ENCODE measurements at regions not wholly inside any gene's neighbourhood (a gene's known extent, or its start where the extent isn't known, plus 50 kb on each side); places are given as distances from the start of the nearest gene placed in this dataset.

DNA sequence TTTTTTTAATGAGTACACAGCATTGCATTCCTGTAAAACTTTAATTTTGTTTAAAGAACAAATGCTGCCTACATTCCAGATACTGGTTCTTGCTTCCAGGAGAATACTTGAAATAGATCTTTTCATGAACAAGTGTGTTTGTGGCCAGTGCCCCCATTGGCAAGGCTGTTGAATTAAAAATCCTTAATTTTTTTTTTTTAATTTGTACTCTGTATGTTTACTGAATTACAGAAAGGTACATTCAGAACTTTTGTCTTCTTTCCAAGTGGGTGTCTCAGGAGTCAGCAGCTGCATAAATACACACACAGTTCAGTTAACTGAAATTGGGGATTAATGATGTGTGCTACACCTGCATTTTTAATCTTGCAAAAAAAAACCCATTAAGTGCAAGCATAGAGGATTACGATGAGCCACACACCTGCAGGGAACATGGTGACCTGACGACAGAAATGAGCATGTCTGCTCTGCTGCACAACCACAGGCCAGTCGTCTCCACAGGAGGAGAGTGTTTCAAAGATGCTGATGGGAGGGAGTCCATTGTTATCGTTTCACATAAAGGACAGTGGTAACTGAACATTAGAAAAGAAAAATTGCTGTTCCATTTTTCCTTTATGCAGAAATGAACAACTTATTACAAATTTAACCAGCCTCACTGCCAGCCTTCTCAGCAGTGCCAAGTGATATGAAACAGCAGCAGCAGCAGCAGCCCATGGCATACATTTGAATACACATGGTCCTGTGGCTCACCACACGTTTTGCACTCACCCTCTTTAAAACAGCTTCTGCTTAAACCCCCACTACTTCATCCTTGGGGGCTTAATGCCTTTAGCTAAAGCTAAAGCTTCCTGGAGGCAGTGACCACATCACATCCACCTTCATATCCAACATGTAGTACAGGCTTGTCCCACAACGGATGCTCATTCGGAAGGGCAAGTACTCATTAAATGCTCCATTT, 72.3 kb upstream of the RFC3 start:
- no peaks in the 10 kb centered on the region for H3K27me3 Mint-ChIP-seq (ENCODE audit: low read depth)
- ATAC-seq (no peak), DNase-seq (no peak)
- H3K36me3 Mint-ChIP-seq (ENCODE audit: low read depth): no peaks in the 10 kb centered on the region
- peaks cover 15% of the 10 kb centered on the region for H3K4me1 Mint-ChIP-seq (ENCODE audit: low read depth)
- no peak overlapping the region for H3K27ac Mint-ChIP-seq
- ChIA-PET CTCF (no interaction called here), POLR2A (no interaction called here)
- no peaks in the 10 kb centered on the region for H3K9me3 Mint-ChIP-seq (ENCODE audit: insufficient read depth)
- H3K4me3 Mint-ChIP-seq: no peak overlapping the region

DNA sequence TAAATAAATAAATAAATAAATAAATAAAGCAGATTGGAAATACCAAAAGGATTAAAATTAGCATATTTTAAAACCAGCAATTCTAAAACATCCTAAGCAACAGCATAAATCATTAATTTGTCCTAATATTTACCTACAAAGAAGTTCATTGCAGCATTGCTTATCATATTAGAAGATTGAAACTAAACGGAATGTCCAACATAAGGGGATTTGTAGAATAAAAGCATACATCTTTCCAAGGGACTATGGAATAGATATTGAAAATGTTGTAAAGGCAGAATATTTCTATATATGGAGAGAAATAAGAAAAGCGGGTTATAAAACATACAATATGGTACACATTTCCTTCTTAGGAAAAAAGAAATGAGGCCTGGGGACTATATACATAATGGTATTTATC, 71.1 kb upstream of the RFC3 start:
- H3K9me3 Mint-ChIP-seq (ENCODE audit: insufficient read depth): no peaks in the 10 kb centered on the region
- ATAC-seq: no peak

DNA sequence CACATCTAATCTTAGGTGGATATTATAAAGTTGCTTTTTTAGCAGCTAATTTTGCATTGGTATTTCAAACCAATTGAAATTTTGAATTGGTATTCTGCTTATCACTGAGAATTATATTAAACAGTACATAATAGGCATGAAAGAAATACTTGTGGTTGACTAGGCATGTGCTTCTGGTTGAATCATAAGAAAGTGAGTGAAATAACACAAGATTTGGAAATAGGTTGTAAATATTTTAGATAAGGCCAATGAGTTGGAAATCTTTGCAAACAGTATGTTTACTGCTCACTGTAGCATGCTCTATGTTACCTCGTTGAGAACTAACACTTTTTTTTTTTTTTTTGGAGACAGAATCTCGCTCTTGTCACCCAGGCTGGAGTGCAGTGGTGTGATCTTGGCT, 66.8 kb upstream of the RFC3 start:
- peaks cover 5% of the 10 kb centered on the region for H3K27me3 Mint-ChIP-seq (ENCODE audit: low read depth)
- H3K4me3 Mint-ChIP-seq: no peak overlapping the region
- no peaks in the 10 kb centered on the region for H3K36me3 Mint-ChIP-seq (ENCODE audit: low read depth)
- POLR2A ChIA-PET: no interaction called here
- no peak overlapping the region for H3K27ac Mint-ChIP-seq
- no peaks in the 10 kb centered on the region for H3K9me3 Mint-ChIP-seq (ENCODE audit: insufficient read depth)
- no peak for DNase-seq
- no peak for ATAC-seq
- H3K4me1 Mint-ChIP-seq (ENCODE audit: low read depth): no peaks in the 10 kb centered on the region
- CTCF ChIA-PET: no interaction called here

More for the DNA sequence above, 71.1 kb upstream of the RFC3 start:
- Mint-ChIP-seq H3K4me1 (ENCODE audit: low read depth) (peaks cover 15% of the 10 kb centered on the region), H3K27me3 (ENCODE audit: low read depth) (no peaks in the 10 kb centered on the region), H3K36me3 (ENCODE audit: low read depth) (no peaks in the 10 kb centered on the region), H3K4me3 (no peak overlapping the region), H3K27ac (no peak overlapping the region)
- ChIA-PET CTCF (no interaction called here), POLR2A (no interaction called here)
- no peak for DNase-seq

DNA sequence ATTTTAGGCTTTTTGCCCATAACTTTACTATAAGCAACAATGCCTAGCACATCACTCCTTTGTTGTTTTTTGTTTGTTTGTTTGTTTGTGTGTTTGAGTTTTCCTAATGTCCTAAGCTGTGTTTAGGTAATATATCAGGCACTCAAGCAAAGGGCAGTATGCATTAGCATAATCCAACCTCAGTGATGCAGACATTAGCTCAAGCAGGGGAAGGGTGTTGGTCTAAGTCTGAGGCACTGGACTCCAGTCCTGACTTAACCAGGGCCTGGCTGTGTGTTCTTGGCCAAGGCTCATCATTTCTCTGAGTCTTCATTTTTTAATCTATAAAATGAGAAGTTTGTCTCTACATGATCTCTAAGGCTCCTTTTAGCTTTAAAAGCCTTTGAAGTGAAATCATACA, 65.9 kb upstream of the RFC3 start:
- Mint-ChIP-seq H3K9me3 (ENCODE audit: insufficient read depth) (no peaks in the 10 kb centered on the region), H3K27ac (no peak overlapping the region), H3K4me1 (ENCODE audit: low read depth) (no peaks in the 10 kb centered on the region), H3K4me3 (no peak overlapping the region), H3K27me3 (ENCODE audit: low read depth) (peaks cover 5% of the 10 kb centered on the region), H3K36me3 (ENCODE audit: low read depth) (no peaks in the 10 kb centered on the region)
- DNase-seq (no peak), ATAC-seq (no peak)
- ChIA-PET POLR2A (no interaction called here), CTCF (interaction anchor here (0.8 kb wide), 1 partner anchor 810 kb away, joined by 3 read pairs; no protein-coding TSS in a partner anchor)

DNA sequence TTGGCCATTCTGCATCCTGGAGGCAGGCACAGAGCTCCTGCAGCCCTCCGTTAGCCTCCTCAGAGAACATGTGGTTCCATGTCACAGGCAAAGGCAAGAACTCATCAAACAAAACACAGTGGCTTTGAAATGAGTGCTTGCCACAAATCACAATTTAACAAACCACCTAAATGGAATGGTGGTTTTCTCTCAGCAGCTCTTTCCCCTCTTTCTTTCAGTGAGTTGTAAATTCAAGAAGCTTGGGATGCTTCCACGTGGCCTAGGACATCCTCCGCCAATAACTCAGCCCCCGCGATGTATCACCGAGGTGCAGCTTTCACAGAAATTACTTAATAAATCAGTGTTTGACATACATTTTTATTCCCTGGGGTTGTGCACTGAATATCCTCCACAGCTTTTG, 65.4 kb upstream of the RFC3 start:
- no peaks in the 10 kb centered on the region for H3K9me3 Mint-ChIP-seq (ENCODE audit: insufficient read depth)
- no peak overlapping the region for H3K27ac Mint-ChIP-seq
- ChIA-PET CTCF (interaction anchor here (0.8 kb wide), 1 partner anchor 811 kb away, joined by 3 read pairs; no protein-coding TSS in a partner anchor), POLR2A (no interaction called here)
- H3K36me3 Mint-ChIP-seq (ENCODE audit: low read depth): no peaks in the 10 kb centered on the region
- no peak for DNase-seq
- no peak overlapping the region for H3K4me3 Mint-ChIP-seq
- peaks cover 5% of the 10 kb centered on the region for H3K27me3 Mint-ChIP-seq (ENCODE audit: low read depth)
- no peak for ATAC-seq
- no peaks in the 10 kb centered on the region for H3K4me1 Mint-ChIP-seq (ENCODE audit: low read depth)

DNA sequence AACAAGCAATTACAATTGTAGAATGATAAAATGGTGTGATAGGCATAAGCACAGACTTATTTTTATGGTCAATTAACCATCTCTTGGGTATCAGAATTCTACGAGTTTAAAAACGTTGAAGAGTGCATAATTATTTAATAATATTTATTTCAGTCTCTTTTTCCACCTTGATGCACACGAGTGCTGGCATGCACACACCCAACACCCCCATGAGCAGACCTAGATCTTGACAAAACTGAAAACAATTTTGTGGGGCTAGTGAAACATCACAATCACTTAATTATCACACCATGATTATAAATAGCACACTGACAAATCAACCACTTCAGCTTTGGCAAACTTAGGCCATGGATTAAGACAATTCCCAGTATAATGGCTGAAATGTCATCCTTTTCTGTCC, 61.0 kb upstream of the RFC3 start:
- no peak overlapping the region for H3K27ac Mint-ChIP-seq
- no peaks in the 10 kb centered on the region for H3K36me3 Mint-ChIP-seq (ENCODE audit: low read depth)
- H3K4me3 Mint-ChIP-seq: no peak overlapping the region
- ChIA-PET POLR2A (no interaction called here), CTCF (interaction anchor here (1.0 kb wide), 1 partner anchor 17 kb away, joined by 3 read pairs; no protein-coding TSS in a partner anchor)
- peaks cover 5% of the 10 kb centered on the region for H3K27me3 Mint-ChIP-seq (ENCODE audit: low read depth)
- DNase-seq: no peak
- H3K4me1 Mint-ChIP-seq (ENCODE audit: low read depth): no peaks in the 10 kb centered on the region
- ATAC-seq: no peak
- no peaks in the 10 kb centered on the region for H3K9me3 Mint-ChIP-seq (ENCODE audit: insufficient read depth)

DNA sequence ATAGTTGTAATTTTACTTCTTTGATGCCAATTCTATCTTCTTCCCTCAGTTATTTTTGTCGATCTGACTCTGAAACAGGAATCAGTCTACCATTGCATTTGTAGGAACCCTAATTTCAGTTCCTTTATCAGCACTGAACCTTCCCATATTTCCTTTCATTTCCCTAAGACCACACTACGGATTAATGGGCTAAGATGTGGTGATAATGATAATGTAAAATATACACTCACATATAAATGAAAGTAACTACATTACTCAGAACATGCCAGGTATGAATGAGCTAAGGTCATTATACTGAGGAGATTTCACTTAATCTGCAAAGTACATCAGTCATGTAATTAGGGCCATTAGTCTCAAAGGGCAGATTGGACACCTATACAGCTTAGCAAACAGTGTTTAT, 60.2 kb upstream of the RFC3 start:
- POLR2A ChIA-PET: no interaction called here
- CTCF ChIA-PET: interaction anchor here (1.0 kb wide), 1 partner anchor 16 kb away, joined by 3 read pairs; no protein-coding TSS in a partner anchor
- Mint-ChIP-seq H3K4me3 (no peak overlapping the region), H3K36me3 (ENCODE audit: low read depth) (no peaks in the 10 kb centered on the region), H3K27ac (no peak overlapping the region), H3K4me1 (ENCODE audit: low read depth) (no peaks in the 10 kb centered on the region), H3K27me3 (ENCODE audit: low read depth) (peaks cover 2% of the 10 kb centered on the region), H3K9me3 (ENCODE audit: insufficient read depth) (no peaks in the 10 kb centered on the region)
- ATAC-seq (no peak), DNase-seq (no peak)

DNA sequence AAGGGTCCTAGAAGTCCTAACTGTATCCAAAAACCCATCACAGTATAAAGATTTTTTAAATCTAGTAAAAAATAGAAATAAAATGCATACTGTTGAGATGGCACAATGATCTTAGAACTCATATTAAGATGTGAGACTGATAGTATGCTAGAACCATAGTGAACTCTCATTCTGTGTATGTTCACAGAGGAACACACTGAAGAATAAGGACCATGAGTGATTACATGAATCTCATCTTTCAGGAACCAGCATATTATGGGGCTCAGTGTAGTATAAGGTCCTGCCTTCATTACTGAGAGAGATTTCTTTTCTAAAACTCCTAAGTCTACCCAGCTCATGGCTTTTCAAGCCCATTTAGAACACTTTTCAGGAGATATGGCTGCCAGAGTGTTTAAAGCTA, 59.8 kb upstream of the RFC3 start:
- Mint-ChIP-seq H3K9me3 (ENCODE audit: insufficient read depth) (no peaks in the 10 kb centered on the region), H3K27me3 (ENCODE audit: low read depth) (no peaks in the 10 kb centered on the region), H3K36me3 (ENCODE audit: low read depth) (no peaks in the 10 kb centered on the region), H3K4me3 (no peak overlapping the region), H3K27ac (no peak overlapping the region), H3K4me1 (ENCODE audit: low read depth) (no peaks in the 10 kb centered on the region)
- CTCF ChIA-PET: interaction anchor here (1.0 kb wide), 1 partner anchor 16 kb away, joined by 3 read pairs; no protein-coding TSS in a partner anchor
- ATAC-seq: no peak
- POLR2A ChIA-PET: no interaction called here
- no peak for DNase-seq

DNA sequence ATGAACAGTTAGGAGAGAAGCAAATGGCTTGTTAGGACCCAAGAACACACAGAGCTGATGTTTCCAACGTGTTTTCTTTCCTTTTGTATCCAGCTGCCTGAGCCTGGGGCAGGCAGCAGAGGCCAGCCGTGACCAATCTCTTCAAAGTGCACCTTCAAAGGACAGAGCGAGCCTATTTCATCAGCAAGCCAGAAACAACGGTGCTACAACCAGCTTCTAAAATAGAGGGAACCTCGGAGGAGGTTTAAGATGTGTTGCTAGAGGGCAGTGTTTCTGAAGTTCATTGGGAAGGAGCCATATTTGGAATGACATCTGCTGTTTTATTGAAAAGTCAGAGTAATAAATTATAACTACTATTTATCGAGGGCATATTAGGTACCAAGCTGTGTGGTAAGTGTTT, 56.2 kb upstream of the RFC3 start:
- Mint-ChIP-seq H3K9me3 (ENCODE audit: insufficient read depth) (no peaks in the 10 kb centered on the region), H3K4me3 (no peak overlapping the region), H3K27ac (no peak overlapping the region), H3K4me1 (ENCODE audit: low read depth) (no peaks in the 10 kb centered on the region), H3K36me3 (ENCODE audit: low read depth) (no peaks in the 10 kb centered on the region), H3K27me3 (ENCODE audit: low read depth) (peaks cover 2% of the 10 kb centered on the region)
- ChIA-PET CTCF (no interaction called here), POLR2A (no interaction called here)
- no peak for DNase-seq
- no peak for ATAC-seq

DNA sequence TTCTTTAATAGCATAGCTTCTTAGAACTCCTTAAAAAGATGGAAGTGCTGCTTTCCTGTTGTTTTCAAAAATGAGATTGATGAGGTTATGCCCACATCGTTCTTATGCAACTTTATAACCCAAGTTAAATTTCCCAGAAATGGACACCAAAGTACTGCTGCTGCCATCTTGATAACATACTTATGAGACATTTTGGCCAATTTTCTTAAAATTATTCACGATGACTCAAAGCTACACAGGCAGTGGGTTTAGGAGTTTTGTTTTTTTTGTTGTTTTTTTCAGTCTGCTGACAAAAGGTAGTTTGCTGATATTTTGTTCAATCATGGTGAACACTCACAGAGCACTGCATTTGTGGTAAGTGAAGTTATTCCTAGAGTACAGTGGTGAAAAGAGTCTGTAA, 54.9 kb upstream of the RFC3 start:
- ATAC-seq (no peak), DNase-seq (no peak)
- H3K36me3 Mint-ChIP-seq (ENCODE audit: low read depth): no peaks in the 10 kb centered on the region
- CTCF ChIA-PET: no interaction called here
- H3K4me3 Mint-ChIP-seq: no peak overlapping the region
- no peaks in the 10 kb centered on the region for H3K4me1 Mint-ChIP-seq (ENCODE audit: low read depth)
- H3K27me3 Mint-ChIP-seq (ENCODE audit: low read depth): peaks cover 2% of the 10 kb centered on the region
- no peaks in the 10 kb centered on the region for H3K9me3 Mint-ChIP-seq (ENCODE audit: insufficient read depth)
- no peak overlapping the region for H3K27ac Mint-ChIP-seq
- POLR2A ChIA-PET: no interaction called here

DNA sequence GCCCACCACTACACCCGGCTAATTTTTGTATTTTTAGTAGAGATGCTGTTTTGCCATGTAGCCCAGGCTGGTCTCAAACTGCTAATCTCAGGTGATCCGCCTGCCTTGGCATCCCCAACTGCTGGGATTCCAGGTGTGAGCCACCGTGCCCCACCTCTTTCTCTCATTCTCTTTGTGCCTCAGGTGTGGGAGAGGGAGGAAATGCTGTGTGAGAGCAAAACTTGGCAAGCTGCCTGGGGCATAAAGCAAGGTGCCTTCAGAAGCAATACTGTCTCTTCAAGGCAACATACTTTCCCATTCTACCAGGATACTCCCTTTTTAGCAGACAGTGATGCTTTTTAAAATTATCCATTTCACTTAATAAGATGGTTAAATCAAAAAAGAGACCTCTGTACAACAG, 53.2 kb upstream of the RFC3 start:
- Mint-ChIP-seq H3K4me1 (ENCODE audit: low read depth) (no peaks in the 10 kb centered on the region), H3K4me3 (no peak overlapping the region), H3K27ac (no peak overlapping the region), H3K27me3 (ENCODE audit: low read depth) (peaks cover 2% of the 10 kb centered on the region), H3K36me3 (ENCODE audit: low read depth) (no peaks in the 10 kb centered on the region), H3K9me3 (ENCODE audit: insufficient read depth) (no peaks in the 10 kb centered on the region)
- CTCF ChIA-PET: no interaction called here
- no peak for DNase-seq
- POLR2A ChIA-PET: no interaction called here
- no peak for ATAC-seq

DNA sequence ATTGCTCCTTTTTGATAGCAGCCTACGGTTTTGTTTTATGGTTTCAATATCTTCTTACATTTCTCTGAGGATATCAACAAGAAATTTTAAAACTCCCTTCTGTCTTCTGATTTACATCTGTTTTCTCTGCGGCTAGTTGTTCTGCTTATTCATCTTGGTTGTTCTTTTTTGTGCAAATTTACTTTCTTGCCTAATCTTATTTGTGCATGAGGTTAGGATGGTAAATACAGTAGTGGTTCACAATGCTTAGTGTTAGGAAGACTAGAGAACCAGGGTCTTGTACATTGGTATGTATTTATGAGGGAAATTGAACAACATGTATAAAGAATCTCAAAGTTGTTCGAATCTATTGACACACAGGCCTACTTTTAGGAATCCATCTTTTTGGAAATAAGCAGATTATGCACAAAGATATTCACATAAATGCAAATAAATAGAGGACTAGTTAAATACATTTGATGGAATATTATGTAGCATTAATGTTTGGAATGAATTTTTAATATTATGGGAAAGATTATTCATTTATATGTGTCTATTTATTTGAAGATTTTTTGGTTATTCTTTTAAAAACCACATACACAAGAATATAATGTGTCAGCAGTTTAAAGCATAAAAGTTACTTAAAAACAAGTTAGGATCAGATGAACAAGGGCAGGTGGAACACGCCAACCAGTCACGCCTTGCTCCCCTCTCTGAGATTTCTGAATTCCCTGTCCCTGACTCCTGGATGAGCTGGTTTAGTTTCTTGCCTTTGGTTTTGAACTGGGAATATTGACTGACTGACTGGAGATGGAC, 51.4 kb upstream of the RFC3 start:
- POLR2A ChIA-PET: no interaction called here
- no peak overlapping the region for H3K27ac Mint-ChIP-seq
- H3K27me3 Mint-ChIP-seq (ENCODE audit: low read depth): peaks cover 5% of the 10 kb centered on the region
- H3K9me3 Mint-ChIP-seq (ENCODE audit: insufficient read depth): no peaks in the 10 kb centered on the region
- ATAC-seq: no peak
- H3K4me1 Mint-ChIP-seq (ENCODE audit: low read depth): no peaks in the 10 kb centered on the region
- DNase-seq: no peak
- H3K4me3 Mint-ChIP-seq: no peak overlapping the region
- H3K36me3 Mint-ChIP-seq (ENCODE audit: low read depth): no peaks in the 10 kb centered on the region
- CTCF ChIA-PET: no interaction called here
